Keratinocyte (primary cell): ENCODE measurements at regions not wholly inside any gene's neighbourhood (a gene's known extent, or its start where the extent isn't known, plus 50 kb on each side); places are given as distances from the start of the nearest gene placed in this dataset.

Source experiments
- DNase-seq: peaks from one replicate; pipeline ENCODE4 v3.0.0-alpha.2; 2011; ENCODE audit warnings: low read depth, missing footprints, low spot score
- FAIRE-seq: peaks from 2 replicates; lab custom pipeline; 2011; peaks lifted over from hg19 to GRCh38; lab: Jason Lieb, UNC
- H2AFZ ChIP-seq: 2 replicates; pipeline ENCODE4 v1.6.0; 2012; ENCODE audit warnings: low read length, control low read depth, inconsistent platforms; ENCODE audit not compliant: control insufficient read depth
- H3K27ac ChIP-seq: 2 replicates; pipeline ENCODE4 v1.5.1; 2011; ENCODE audit warnings: low read length; ENCODE audit not compliant: control insufficient read depth, insufficient read depth
- H3K27me3 ChIP-seq: 3 replicates; pipeline ENCODE4 v1.6.0; 2011; ENCODE audit warnings: low read length; ENCODE audit not compliant: control insufficient read depth, insufficient read depth; ENCODE audit errors: extremely low read depth
- H3K36me3 ChIP-seq, 2 experiments: 2 replicates in 1 of 2; 3 replicates in 1 of 2; pipeline ENCODE4 v1.5.1; 2011; ENCODE audit warnings: low read length in 2 of 2, mild to moderate bottlenecking in 1 of 2; ENCODE audit not compliant: control insufficient read depth in 2 of 2, insufficient read depth in 2 of 2; ENCODE audit errors: extremely low read depth in 1 of 2
- H3K4me1 ChIP-seq: 3 replicates; pipeline ENCODE4 v1.5.1; 2011; ENCODE audit warnings: low read length; ENCODE audit not compliant: control insufficient read depth, insufficient read depth; ENCODE audit errors: extremely low read depth
- H3K4me2 ChIP-seq: 3 replicates; pipeline ENCODE4 v1.6.0; 2011; ENCODE audit warnings: low read depth, low read length; ENCODE audit not compliant: control insufficient read depth, insufficient read depth; ENCODE audit errors: extremely low read depth
- H3K4me3 ChIP-seq, 3 experiments: fragments of 200-600 bp in 1 of 3; sonication (generic) in 1 of 3; 2 replicates in 2 of 3; 3 replicates in 1 of 3; pipeline ENCODE4 v1.5.1; 2011 to 2016; ENCODE audit warnings: low read length in 3 of 3, mild to moderate bottlenecking in 3 of 3, control low read depth in 2 of 3, inconsistent platforms in 1 of 3, low read depth in 1 of 3, mixed read lengths in 1 of 3, mixed run types in 1 of 3, moderate library complexity in 1 of 3; ENCODE audit not compliant: control insufficient read depth in 2 of 3, insufficient read depth in 2 of 3; ENCODE audit errors: extremely low read depth in 1 of 3
- H3K79me2 ChIP-seq: 2 replicates; pipeline ENCODE4 v1.6.0; 2012; ENCODE audit warnings: low read length; ENCODE audit not compliant: control insufficient read depth, insufficient read depth
- H3K9ac ChIP-seq: 3 replicates; pipeline ENCODE4 v1.6.0; 2011; ENCODE audit warnings: low read length; ENCODE audit not compliant: control insufficient read depth, insufficient read depth; ENCODE audit errors: extremely low read depth
- H3K9me1 ChIP-seq: 3 replicates; pipeline ENCODE4 v1.6.0; 2011; ENCODE audit warnings: low read length; ENCODE audit not compliant: control insufficient read depth, insufficient read depth; ENCODE audit errors: extremely low read depth
- H3K9me3 ChIP-seq: 2 replicates; pipeline ENCODE4 v1.5.1; 2012; ENCODE audit warnings: low read depth, low read length; ENCODE audit not compliant: control insufficient read depth
- H4K20me1 ChIP-seq: 3 replicates; pipeline ENCODE4 v1.6.0; 2011; ENCODE audit warnings: low read length; ENCODE audit not compliant: control insufficient read depth, insufficient read depth; ENCODE audit errors: extremely low read depth
- EZH2 ChIP-seq: IDR thresholded peaks from one replicate; pipeline ENCODE4 v1.6.1; 2012; ENCODE audit warnings: inconsistent platforms, mild to moderate bottlenecking, low read length, moderate library complexity
- dilution Hi-C: fragments of 300-500 bp; cut with MboI; formaldehyde crosslinking; loops from one replicate; pipeline ENCODE4 v1.7.0; 2020; ENCODE audit warnings: low sequenced_read_pairs; ENCODE audit not compliant: extremely low pct_ligation_motif_present
- TF ChIP-seq, protein P1 (sequence below), 3 experiments: IDR thresholded peaks in 1 of 3; conservative IDR thresholded peaks in 1 of 3; optimal IDR thresholded peaks in 1 of 3; 2 replicates in 2 of 3; 3 replicates in 1 of 3; pipeline versions ENCODE3 to v1.5.1; 2011; ENCODE audit warnings: low read length in 3 of 3, mild to moderate bottlenecking in 3 of 3, moderate library complexity in 2 of 3, control low read depth in 1 of 3, inconsistent platforms in 1 of 3; ENCODE audit not compliant: insufficient read depth in 2 of 3; ENCODE audit errors: extremely low read depth in 1 of 3

DNA sequence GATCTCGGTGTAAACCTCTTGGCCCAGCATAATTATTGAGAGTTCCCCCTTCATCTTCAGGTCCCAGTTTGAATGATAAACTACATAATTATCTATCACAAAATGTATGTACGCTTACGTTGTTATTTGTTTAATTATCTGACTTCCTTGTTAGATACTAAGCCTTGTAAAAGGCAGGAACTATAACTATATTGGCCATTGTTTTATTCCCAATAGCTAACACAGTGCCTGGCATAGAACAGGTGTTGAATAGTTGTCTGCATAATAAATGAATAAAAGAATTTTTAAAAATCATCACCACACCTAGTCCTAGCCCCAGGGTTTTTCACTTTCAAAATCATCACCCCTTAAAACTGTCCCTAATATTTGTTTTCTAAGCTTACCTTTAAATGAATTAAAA, 207.9 kb downstream of the MREG start:
- Histone ChIP-seq H3K9me1 (no peaks in the 10 kb centered on the region), H3K27me3 (no peaks in the 10 kb centered on the region), H3K4me3 (no peak overlapping the region), H4K20me1 (no peaks in the 10 kb centered on the region), H2AFZ (no peak overlapping the region), H3K27ac (no peak overlapping the region), H3K4me1 (no peaks in the 10 kb centered on the region), H3K79me2 (no peaks in the 10 kb centered on the region), H3K4me2 (no peak overlapping the region), H3K9me3 (no peaks in the 10 kb centered on the region), H3K9ac (no peak overlapping the region), H3K36me3 (no peaks in the 10 kb centered on the region)
- TF ChIP-seq EZH2: no peak
- TF ChIP-seq, protein P1, sequence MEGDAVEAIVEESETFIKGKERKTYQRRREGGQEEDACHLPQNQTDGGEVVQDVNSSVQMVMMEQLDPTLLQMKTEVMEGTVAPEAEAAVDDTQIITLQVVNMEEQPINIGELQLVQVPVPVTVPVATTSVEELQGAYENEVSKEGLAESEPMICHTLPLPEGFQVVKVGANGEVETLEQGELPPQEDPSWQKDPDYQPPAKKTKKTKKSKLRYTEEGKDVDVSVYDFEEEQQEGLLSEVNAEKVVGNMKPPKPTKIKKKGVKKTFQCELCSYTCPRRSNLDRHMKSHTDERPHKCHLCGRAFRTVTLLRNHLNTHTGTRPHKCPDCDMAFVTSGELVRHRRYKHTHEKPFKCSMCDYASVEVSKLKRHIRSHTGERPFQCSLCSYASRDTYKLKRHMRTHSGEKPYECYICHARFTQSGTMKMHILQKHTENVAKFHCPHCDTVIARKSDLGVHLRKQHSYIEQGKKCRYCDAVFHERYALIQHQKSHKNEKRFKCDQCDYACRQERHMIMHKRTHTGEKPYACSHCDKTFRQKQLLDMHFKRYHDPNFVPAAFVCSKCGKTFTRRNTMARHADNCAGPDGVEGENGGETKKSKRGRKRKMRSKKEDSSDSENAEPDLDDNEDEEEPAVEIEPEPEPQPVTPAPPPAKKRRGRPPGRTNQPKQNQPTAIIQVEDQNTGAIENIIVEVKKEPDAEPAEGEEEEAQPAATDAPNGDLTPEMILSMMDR (optimal IDR thresholded peaks at IDR 0.05 in 1 of 3, IDR thresholded peaks at IDR 0.05 in 1 of 3, conservative IDR thresholded peaks at IDR 0.05 in 1 of 3; ENCODE audit: extremely low read depth in 1 of 3, insufficient read depth in 2 of 3, low read length in 3 of 3): no peak
- DNase-seq (no peak), FAIRE-seq (no peak)
- dilution Hi-C loops: no loop called here

DNA sequence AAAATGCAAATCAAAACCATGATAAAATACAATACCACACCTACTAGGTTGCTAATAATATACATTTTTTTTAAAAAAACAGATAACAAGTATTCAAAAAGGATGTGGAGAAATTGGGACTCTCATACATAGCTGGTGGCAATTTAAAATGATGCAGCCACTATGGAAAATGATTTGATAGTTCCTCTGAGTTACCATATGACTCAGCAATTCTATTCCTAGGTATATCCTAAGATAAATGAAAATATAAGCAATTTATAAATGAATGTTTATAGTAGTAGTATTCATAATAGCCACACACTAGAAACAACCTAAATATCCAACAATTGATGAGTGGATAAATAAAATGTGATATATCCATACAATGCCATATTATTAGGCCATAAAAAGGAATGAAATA, 210.2 kb downstream of the MREG start:
- no peaks in the 10 kb centered on the region for H3K9me1 ChIP-seq
- TF ChIP-seq EZH2: no peak
- TF ChIP-seq, protein P1 (optimal IDR thresholded peaks at IDR 0.05 in 1 of 3, IDR thresholded peaks at IDR 0.05 in 1 of 3, conservative IDR thresholded peaks at IDR 0.05 in 1 of 3; ENCODE audit: extremely low read depth in 1 of 3, insufficient read depth in 2 of 3, low read length in 3 of 3): no peak
- no peak for DNase-seq
- no peaks in the 10 kb centered on the region for H3K79me2 ChIP-seq
- H3K4me1 ChIP-seq: no peaks in the 10 kb centered on the region
- H3K9ac ChIP-seq: no peak overlapping the region
- H3K36me3 ChIP-seq: no peaks in the 10 kb centered on the region
- H3K27me3 ChIP-seq: no peaks in the 10 kb centered on the region
- H2AFZ ChIP-seq: no peak overlapping the region
- H3K4me2 ChIP-seq: no peak overlapping the region
- no peak for FAIRE-seq
- no peak overlapping the region for H3K4me3 ChIP-seq
- dilution Hi-C loops: no loop called here
- H3K27ac ChIP-seq: no peak overlapping the region
- H4K20me1 ChIP-seq: no peaks in the 10 kb centered on the region
- no peaks in the 10 kb centered on the region for H3K9me3 ChIP-seq
